Type B pancreatic cell (in vitro differentiated cells): ENCODE measurements at regions not wholly inside any gene's neighbourhood (a gene's known extent, or its start where the extent isn't known, plus 50 kb on each side); places are given as distances from the start of the nearest gene placed in this dataset.
A peak's percentile ranks its signal among the peaks of the same experiment; 100 is the strongest.

Experiments used
- DNase-seq: peaks from one replicate; pipeline ENCODE4 v3.0.0; 2021; ENCODE audit warnings: mixed read lengths; ENCODE audit not compliant: unreplicated experiment; ENCODE audit errors: extremely low spot score
- H3K27ac Mint-ChIP-seq: 2 replicates; pipeline ENCODE4 v1.8.0; 2021; ENCODE audit warnings: mild to moderate bottlenecking, mixed read lengths
- H3K27me3 Mint-ChIP-seq: 2 replicates; pipeline ENCODE4 v1.8.0; 2021; ENCODE audit warnings: mixed read lengths
- H3K36me3 Mint-ChIP-seq: 2 replicates; pipeline ENCODE4 v1.8.0; 2021; ENCODE audit warnings: mixed read lengths
- H3K4me1 Mint-ChIP-seq: one replicate; pipeline ENCODE4 v1.8.0; 2021; ENCODE audit warnings: mixed read lengths; ENCODE audit not compliant: unreplicated experiment
- H3K4me3 Mint-ChIP-seq: 2 replicates; pipeline ENCODE4 v1.8.0; 2021; ENCODE audit warnings: mild to moderate bottlenecking, mixed read lengths
- H3K9me3 Mint-ChIP-seq: 2 replicates; pipeline ENCODE4 v1.8.0; 2021; ENCODE audit warnings: mixed read lengths
- TF ChIP-seq, protein P1 (sequence below): fragments of 200-600 bp; sonication (generic); conservative IDR thresholded peaks from 2 replicates; pipeline ENCODE4 v1.5.0; 2021; ENCODE audit warnings: antibody characterized with exemption, mild to moderate bottlenecking

DNA sequence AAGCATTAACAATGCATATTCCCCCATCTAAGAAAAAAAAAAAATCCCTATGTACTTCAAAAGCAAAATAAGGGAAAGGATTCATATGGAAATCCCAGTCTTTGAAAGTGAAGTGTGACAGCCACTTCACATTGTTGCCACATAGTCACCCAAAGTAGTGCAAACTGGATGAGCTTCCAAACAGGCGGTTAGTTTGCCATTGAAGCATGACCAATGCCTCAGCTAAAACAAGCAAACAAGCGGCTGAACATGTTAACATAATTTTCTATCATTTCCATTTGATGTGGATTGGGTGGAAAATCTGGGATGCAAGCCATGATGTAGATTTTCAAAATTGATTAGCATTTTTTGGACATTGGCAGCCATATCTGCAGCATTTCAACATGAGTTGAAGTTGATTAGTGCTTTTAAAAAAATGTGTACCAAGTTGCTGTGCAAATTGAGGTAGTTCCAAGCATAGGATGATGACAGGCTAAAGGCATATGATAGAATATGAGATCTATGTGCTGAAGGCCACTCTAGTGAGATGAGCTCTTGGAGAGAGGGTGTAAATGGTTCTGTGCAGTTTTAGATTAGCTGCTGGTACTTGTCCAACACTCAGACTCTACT is 405.2 kb downstream of the NR2F2 start:
- Mint-ChIP-seq H3K27me3 (peaks cover 38% of the 10 kb centered on the region), H3K9me3 (no peaks in the 10 kb centered on the region), H3K27ac (no peak overlapping the region), H3K4me3 (no peak overlapping the region), H3K36me3 (no peaks in the 10 kb centered on the region), H3K4me1 (no peaks in the 10 kb centered on the region)
- TF ChIP-seq, protein P1, sequence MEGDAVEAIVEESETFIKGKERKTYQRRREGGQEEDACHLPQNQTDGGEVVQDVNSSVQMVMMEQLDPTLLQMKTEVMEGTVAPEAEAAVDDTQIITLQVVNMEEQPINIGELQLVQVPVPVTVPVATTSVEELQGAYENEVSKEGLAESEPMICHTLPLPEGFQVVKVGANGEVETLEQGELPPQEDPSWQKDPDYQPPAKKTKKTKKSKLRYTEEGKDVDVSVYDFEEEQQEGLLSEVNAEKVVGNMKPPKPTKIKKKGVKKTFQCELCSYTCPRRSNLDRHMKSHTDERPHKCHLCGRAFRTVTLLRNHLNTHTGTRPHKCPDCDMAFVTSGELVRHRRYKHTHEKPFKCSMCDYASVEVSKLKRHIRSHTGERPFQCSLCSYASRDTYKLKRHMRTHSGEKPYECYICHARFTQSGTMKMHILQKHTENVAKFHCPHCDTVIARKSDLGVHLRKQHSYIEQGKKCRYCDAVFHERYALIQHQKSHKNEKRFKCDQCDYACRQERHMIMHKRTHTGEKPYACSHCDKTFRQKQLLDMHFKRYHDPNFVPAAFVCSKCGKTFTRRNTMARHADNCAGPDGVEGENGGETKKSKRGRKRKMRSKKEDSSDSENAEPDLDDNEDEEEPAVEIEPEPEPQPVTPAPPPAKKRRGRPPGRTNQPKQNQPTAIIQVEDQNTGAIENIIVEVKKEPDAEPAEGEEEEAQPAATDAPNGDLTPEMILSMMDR: no peak
- no peak for DNase-seq

DNA sequence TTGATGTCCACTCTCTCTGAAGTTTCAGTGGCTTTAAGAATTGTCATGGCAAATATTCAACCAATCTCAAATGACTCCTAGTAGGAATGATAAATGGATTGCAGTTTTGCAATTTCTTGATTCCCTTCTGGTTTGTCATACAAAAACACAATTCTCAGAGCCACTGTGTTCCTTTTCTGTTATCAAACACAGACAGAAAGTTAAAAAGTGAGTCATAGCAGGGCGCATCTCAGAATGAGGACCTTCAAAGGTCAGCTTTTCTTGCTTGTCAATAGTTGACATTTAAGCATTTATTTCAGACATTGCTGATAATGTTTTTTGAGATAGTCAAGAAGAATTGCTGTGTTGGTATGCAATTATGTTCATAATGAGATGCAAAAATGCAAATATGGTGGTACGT is 405.9 kb downstream of the NR2F2 start:
- Mint-ChIP-seq H3K27me3 (peaks cover 31% of the 10 kb centered on the region), H3K4me1 (no peaks in the 10 kb centered on the region), H3K36me3 (no peaks in the 10 kb centered on the region)

DNA sequence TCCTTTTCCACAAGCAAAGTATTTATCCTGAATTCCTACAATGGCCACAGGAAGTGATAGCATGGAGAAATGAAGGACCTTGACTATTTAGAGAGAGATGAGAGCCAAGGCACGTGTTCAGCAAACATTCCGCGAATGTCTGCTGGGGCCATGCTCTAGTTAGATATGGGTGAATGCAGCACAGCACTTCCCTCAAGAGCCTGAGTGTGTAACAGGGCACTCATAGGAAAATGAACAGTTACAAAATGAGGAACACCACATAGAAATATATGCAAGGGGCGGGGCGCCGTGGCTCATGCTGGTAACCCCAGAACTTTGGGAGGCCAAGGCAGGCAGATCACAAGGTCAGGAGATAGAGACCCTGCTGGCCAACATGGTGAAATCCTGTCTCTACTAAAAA is 406.9 kb downstream of the NR2F2 start:
- TF ChIP-seq, protein P1: no peak
- DNase-seq: no peak
- H3K4me3 Mint-ChIP-seq: no peak overlapping the region
- H3K36me3 Mint-ChIP-seq: no peaks in the 10 kb centered on the region
- peaks cover 36% of the 10 kb centered on the region for H3K27me3 Mint-ChIP-seq
- no peaks in the 10 kb centered on the region for H3K9me3 Mint-ChIP-seq
- H3K4me1 Mint-ChIP-seq: no peaks in the 10 kb centered on the region
- H3K27ac Mint-ChIP-seq: no peak overlapping the region

More for the DNA sequence above, 405.9 kb downstream of the NR2F2 start:
- DNase-seq: no peak
- Mint-ChIP-seq H3K4me3 (no peak overlapping the region), H3K27ac (no peak overlapping the region), H3K9me3 (no peaks in the 10 kb centered on the region)
- TF ChIP-seq, protein P1: no peak

DNA sequence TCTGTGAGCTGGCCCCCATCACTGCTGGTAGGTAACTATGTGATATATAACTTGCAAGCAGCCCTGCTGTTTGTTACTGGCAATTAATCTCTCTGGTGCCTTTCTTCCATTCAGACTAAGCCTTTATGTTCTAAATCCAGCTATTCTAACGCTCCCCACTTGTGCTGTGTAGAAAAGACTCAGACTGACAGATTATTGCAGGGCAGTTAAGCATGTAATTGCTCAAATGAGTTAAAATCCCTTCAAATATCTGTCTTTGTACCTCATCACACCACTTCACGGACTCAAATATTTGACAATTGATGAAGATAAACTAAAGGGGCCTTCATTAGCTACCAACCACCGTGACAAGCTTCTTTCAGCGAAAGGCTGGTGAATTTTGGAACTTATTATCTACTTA is 416.2 kb downstream of the NR2F2 start:
- Mint-ChIP-seq H3K9me3 (no peaks in the 10 kb centered on the region), H3K4me1 (peaks cover 13% of the 10 kb centered on the region), H3K4me3 (no peak overlapping the region), H3K27me3 (peaks cover 56% of the 10 kb centered on the region), H3K36me3 (no peaks in the 10 kb centered on the region), H3K27ac (no peak overlapping the region)
- TF ChIP-seq, protein P1: no peak
- no peak for DNase-seq

DNA sequence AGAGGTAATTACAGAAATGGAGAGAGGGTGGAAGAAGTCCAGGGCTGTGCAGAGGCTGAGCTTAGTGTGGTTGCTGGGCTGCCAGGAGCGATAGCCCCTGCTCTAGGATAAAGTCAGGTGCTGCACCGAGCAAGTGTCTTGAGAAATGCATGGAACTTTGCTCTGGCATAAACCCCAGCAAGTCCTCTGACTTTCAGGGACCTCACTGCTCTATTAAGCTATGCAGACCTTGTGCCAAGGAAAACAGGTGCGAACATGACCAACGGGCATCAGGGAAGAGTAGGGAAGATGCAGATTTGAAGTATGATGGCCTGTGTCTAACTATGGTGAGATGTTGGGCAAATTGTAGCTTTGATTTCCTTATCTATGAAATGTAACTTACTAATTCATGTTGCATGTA is 416.8 kb downstream of the NR2F2 start:
- H3K4me3 Mint-ChIP-seq: no peak overlapping the region
- no peaks in the 10 kb centered on the region for H3K36me3 Mint-ChIP-seq
- H3K4me1 Mint-ChIP-seq: peaks cover 13% of the 10 kb centered on the region
- TF ChIP-seq, protein P1: no peak
- DNase-seq: no peak
- peaks cover 53% of the 10 kb centered on the region for H3K27me3 Mint-ChIP-seq
- H3K9me3 Mint-ChIP-seq: no peaks in the 10 kb centered on the region
- no peak overlapping the region for H3K27ac Mint-ChIP-seq

DNA sequence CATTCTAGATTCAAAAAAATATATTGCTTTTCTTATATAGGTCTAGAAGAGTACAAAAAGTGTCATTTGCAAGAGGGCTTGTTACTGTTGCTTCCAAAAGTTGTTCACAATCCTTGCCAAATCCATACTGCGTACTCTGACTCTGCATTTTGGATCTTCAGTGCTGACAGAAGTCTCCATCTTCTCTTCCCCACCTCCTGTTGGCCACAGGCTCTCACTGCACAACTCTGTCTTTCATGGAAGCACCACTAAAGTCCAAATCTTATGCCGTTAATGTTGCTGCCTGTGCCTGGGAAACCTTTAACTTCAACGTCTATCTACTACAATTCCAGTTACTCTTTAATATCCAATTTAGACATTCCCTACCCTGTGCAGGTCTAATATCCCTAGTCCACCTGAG is 419.9 kb downstream of the NR2F2 start:
- TF ChIP-seq, protein P1: peak; percentile 44
- Mint-ChIP-seq H3K9me3 (no peaks in the 10 kb centered on the region), H3K27me3 (peaks cover 32% of the 10 kb centered on the region), H3K4me1 (peaks cover 9% of the 10 kb centered on the region), H3K4me3 (no peak overlapping the region), H3K27ac (no peak overlapping the region), H3K36me3 (no peaks in the 10 kb centered on the region)
- no peak for DNase-seq
